NT2/D1 (cell line): ENCODE measurements at regions not wholly inside any gene's neighbourhood (a gene's known extent, or its start where the extent isn't known, plus 50 kb on each side); places are given as distances from the start of the nearest gene placed in this dataset.

Experiments
- SUZ12 ChIP-seq: IDR thresholded peaks from 2 replicates; pipeline ENCODE4 v1.6.1; 2011; ENCODE audit not compliant: insufficient read length, insufficient read depth; ENCODE audit errors: extremely low read depth
- YY1 ChIP-seq: IDR thresholded peaks from 2 replicates; pipeline ENCODE4 v1.6.1; 2011; ENCODE audit not compliant: insufficient read length, insufficient read depth
- ZNF274 ChIP-seq: IDR thresholded peaks from 2 replicates; pipeline ENCODE4 v1.6.1; 2011; ENCODE audit warnings: mild to moderate bottlenecking, low read depth, low read length

- TF ChIP-seq YY1, result no peak
- no peak for TF ChIP-seq ZNF274
- TF ChIP-seq SUZ12, result no peak
Observed at GRCh38 chr2:212610872-212611425, 72.3 kb upstream of the ERBB4 start.
